SK-N-SH (cell line): ENCODE measurements at regions not wholly inside any gene's neighbourhood (a gene's known extent, or its start where the extent isn't known, plus 50 kb on each side); places are given as distances from the start of the nearest gene placed in this dataset.

ENCODE experiments used
- CTCF ChIA-PET: fragments of 300-600, 350-600 bp; formaldehyde crosslinking; extraction: SDS; loops from one replicate; lab custom pipeline; 2021; lab: Yijun Ruan, JAX
- POLR2A ChIA-PET: fragments of 350-600 bp; sonication (Branson Sonifier 250); formaldehyde crosslinking; extraction: SDS; loops from one replicate; lab custom pipeline; 2020; ENCODE audit warnings: antibody characterized with exemption, inconsistent platforms; lab: Yijun Ruan, JAX
- DNase-seq: peaks from one replicate; pipeline ENCODE4 v3.0.0; 2012
- H2AFZ ChIP-seq: fragments of 200-600 bp; sonication (generic); 2 replicates; pipeline ENCODE4 v1.8.1; 2016; ENCODE audit warnings: antibody characterized with exemption, mild to moderate bottlenecking, low read depth
- H3F3A ChIP-seq: fragments of 200-600 bp; sonication (generic); replicated peaks from 2 replicates; pipeline ENCODE3; 2016; ENCODE audit warnings: antibody characterized with exemption, mild to moderate bottlenecking; ENCODE audit not compliant: insufficient read depth
- H3K27ac ChIP-seq, 2 experiments: fragments of 200-500 bp in 1 of 2; fragments of 200-600 bp in 1 of 2; sonication (Bioruptor generic) in 1 of 2; sonication (generic), shearing (Covaris generic) in 1 of 2; 2 replicates each; pipeline versions ENCODE4 v1.5.1 to v1.6.1; 2014 to 2016; ENCODE audit warnings: low read depth in 2 of 2, inconsistent platforms in 1 of 2, low read length in 1 of 2, mild to moderate bottlenecking in 1 of 2, mixed read lengths in 1 of 2
- H3K27me3 ChIP-seq: fragments of 200-600 bp; sonication (generic), shearing (Covaris generic); 2 replicates; pipeline ENCODE4 v1.6.1; 2016; ENCODE audit warnings: mixed run types; ENCODE audit not compliant: insufficient read depth
- H3K36me3 ChIP-seq, 2 experiments: fragments of 200-500 bp in 1 of 2; fragments of 200-600 bp in 1 of 2; sonication (Bioruptor generic) in 1 of 2; sonication (generic) in 1 of 2; replicated peaks in 1 of 2; 2 replicates each; pipeline versions ENCODE3 to v1.5.1; 2014 to 2016; ENCODE audit warnings: low read length in 1 of 2, mild to moderate bottlenecking in 1 of 2; ENCODE audit not compliant: insufficient read depth in 2 of 2, control insufficient read depth in 1 of 2
- H3K4me1 ChIP-seq, 2 experiments: fragments of 200-500 bp in 1 of 2; fragments of 200-600 bp in 1 of 2; sonication (Bioruptor generic) in 1 of 2; sonication (generic), shearing (Covaris generic) in 1 of 2; 2 replicates each; pipeline versions ENCODE4 v1.5.1 to v1.6.1; 2014 to 2016; ENCODE audit warnings: low read depth in 1 of 2, low read length in 1 of 2, mixed run types in 1 of 2; ENCODE audit not compliant: insufficient read depth in 2 of 2, control insufficient read depth in 1 of 2
- H3K4me2 ChIP-seq: fragments of 200-600 bp; sonication (generic), shearing (Covaris generic); 2 replicates; pipeline ENCODE4 v1.6.1; 2017; ENCODE audit warnings: mixed run types
- H3K4me3 ChIP-seq, 2 experiments: fragments of 200-500 bp in 1 of 2; fragments of 200-600 bp in 1 of 2; sonication (Bioruptor generic) in 1 of 2; sonication (generic), shearing (Covaris generic) in 1 of 2; 2 replicates each; pipeline versions ENCODE4 v1.5.1 to v1.8.1; 2014 to 2016; ENCODE audit warnings: low read depth in 2 of 2, inconsistent platforms in 1 of 2, low read length in 1 of 2, mild to moderate bottlenecking in 1 of 2, mixed read lengths in 1 of 2, moderate library complexity in 1 of 2
- H3K79me2 ChIP-seq: fragments of 200-600 bp; sonication (generic); 2 replicates; pipeline ENCODE4 v1.8.1; 2017; ENCODE audit warnings: mild to moderate bottlenecking; ENCODE audit not compliant: insufficient read depth
- H3K9ac ChIP-seq: fragments of 200-600 bp; sonication (generic); 2 replicates; pipeline ENCODE4 v1.6.1; 2017; ENCODE audit warnings: mixed run types
- H3K9me2 ChIP-seq: fragments of 200-600 bp; sonication (generic); 2 replicates; pipeline ENCODE4 v1.6.1; 2017; ENCODE audit warnings: mixed run types
- H3K9me3 ChIP-seq: fragments of 200-600 bp; sonication (generic); 2 replicates; pipeline ENCODE4 v1.6.1; 2017; ENCODE audit warnings: mixed run types, mild to moderate bottlenecking, moderate library complexity
- H4K20me1 ChIP-seq: fragments of 200-600 bp; sonication (generic); 2 replicates; pipeline ENCODE4 v1.6.1; 2017; ENCODE audit warnings: mild to moderate bottlenecking, mixed run types; ENCODE audit not compliant: insufficient read depth
- EP300 ChIP-seq, 2 experiments: IDR thresholded peaks; 2 replicates each; pipeline versions ENCODE4 v1.4.0 to v1.6.1; 2012; ENCODE audit warnings: borderline replicate concordance in 1 of 2, low read depth in 1 of 2, low read length in 1 of 2
- GABPA ChIP-seq: IDR thresholded peaks from 2 replicates; pipeline ENCODE4 v1.4.0; 2012; ENCODE audit warnings: low read depth, mild to moderate bottlenecking
- GATA2 ChIP-seq: sonication (generic); formaldehyde crosslinking; IDR thresholded peaks from 2 replicates; pipeline ENCODE4 v1.5.0; 2020; ENCODE audit warnings: mild to moderate bottlenecking, missing genetic modification reagents
- IRF3 ChIP-seq: fragments of 150-350 bp; IDR thresholded peaks from 2 replicates; pipeline ENCODE4 v1.6.1; 2016; ENCODE audit warnings: mild to moderate bottlenecking, low read depth, low read length
- JUND ChIP-seq: IDR thresholded peaks from 2 replicates; pipeline ENCODE4 v1.4.0; 2012
- MEF2A ChIP-seq: IDR thresholded peaks from 2 replicates; pipeline ENCODE4 v1.4.0; 2012; ENCODE audit warnings: low read depth, borderline replicate concordance
- NFIC ChIP-seq: IDR thresholded peaks from 2 replicates; pipeline ENCODE4 v1.4.0; 2012; ENCODE audit warnings: borderline replicate concordance
- PBX3 ChIP-seq: IDR thresholded peaks from 2 replicates; pipeline ENCODE4; 2012
- POLR2AphosphoS5 ChIP-seq: IDR thresholded peaks from 2 replicates; pipeline ENCODE4 v1.6.1; 2012; ENCODE audit warnings: low read depth, low read length
- RXRA ChIP-seq: IDR thresholded peaks from 2 replicates; pipeline ENCODE4 v1.4.0; 2012; ENCODE audit warnings: low read depth, mild to moderate bottlenecking, borderline replicate concordance
- SIN3A ChIP-seq: IDR thresholded peaks from 2 replicates; pipeline ENCODE4 v1.6.1; 2012; ENCODE audit warnings: low read depth, mild to moderate bottlenecking, low read length, moderate library complexity, borderline replicate concordance
- TAF1 ChIP-seq: IDR thresholded peaks from 2 replicates; pipeline ENCODE4 v1.6.1; 2012; ENCODE audit warnings: low read depth, mild to moderate bottlenecking, low read length, moderate library complexity, borderline replicate concordance
- USF1 ChIP-seq: IDR thresholded peaks from 2 replicates; pipeline ENCODE4 v1.4.0; 2012; ENCODE audit warnings: low read depth, borderline replicate concordance
- YY1 ChIP-seq: IDR thresholded peaks from 2 replicates; pipeline ENCODE4 v1.4.0; 2012; ENCODE audit warnings: low read depth, mild to moderate bottlenecking
- WGBS: methylation state at CpG from one replicate; pipeline ENCODE4 v1.1.6; 2017; ENCODE audit warnings: low lambda C conversion rate; 5-methylcytosine and 5-hydroxymethylcytosine counted together
- TF ChIP-seq, protein P1 (sequence below): IDR thresholded peaks from 2 replicates; pipeline ENCODE4 v1.4.0; 2012; ENCODE audit warnings: low read depth, borderline replicate concordance
- TF ChIP-seq, protein P2 (sequence below): IDR thresholded peaks from 2 replicates; pipeline ENCODE4 v1.6.1; 2012; ENCODE audit warnings: mild to moderate bottlenecking, low read depth, low read length, moderate library complexity
- TF ChIP-seq, protein P3 (sequence below): IDR thresholded peaks from 2 replicates; pipeline ENCODE4 v1.4.0; 2012; ENCODE audit warnings: low read depth
- TF ChIP-seq, protein P4 (sequence below): fragments of 150-350 bp; IDR thresholded peaks from 2 replicates; pipeline ENCODE4 v1.6.1; 2017; ENCODE audit warnings: antibody characterized with exemption, low read length, low read depth, borderline replicate concordance

DNA sequence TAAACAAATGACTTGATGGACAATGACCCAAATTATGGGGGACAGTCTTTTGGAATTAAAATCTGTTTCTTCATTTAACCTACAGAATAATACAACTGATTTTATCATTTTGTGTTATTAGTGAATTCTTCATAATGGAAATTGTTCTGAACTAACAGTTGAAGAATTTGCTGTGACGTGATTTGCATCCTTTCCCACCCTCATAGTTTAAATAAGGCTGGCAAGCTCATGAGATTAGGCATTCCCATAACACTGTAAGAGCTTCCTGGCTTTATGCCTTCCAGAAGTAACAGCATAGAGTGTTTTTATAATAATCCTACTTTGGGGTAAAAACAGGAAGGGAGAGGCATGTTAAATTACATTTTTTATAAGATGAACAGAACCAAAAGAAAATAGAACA is 95.7 kb downstream of the ATP6V1G3 start (continued):
- TF ChIP-seq, protein P1, sequence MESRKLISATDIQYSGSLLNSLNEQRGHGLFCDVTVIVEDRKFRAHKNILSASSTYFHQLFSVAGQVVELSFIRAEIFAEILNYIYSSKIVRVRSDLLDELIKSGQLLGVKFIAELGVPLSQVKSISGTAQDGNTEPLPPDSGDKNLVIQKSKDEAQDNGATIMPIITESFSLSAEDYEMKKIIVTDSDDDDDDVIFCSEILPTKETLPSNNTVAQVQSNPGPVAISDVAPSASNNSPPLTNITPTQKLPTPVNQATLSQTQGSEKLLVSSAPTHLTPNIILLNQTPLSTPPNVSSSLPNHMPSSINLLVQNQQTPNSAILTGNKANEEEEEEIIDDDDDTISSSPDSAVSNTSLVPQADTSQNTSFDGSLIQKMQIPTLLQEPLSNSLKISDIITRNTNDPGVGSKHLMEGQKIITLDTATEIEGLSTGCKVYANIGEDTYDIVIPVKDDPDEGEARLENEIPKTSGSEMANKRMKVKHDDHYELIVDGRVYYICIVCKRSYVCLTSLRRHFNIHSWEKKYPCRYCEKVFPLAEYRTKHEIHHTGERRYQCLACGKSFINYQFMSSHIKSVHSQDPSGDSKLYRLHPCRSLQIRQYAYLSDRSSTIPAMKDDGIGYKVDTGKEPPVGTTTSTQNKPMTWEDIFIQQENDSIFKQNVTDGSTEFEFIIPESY, result no peak
- no peak for TF ChIP-seq EP300 (IDR thresholded peaks at IDR 0.05; ENCODE audit: borderline replicate concordance in 1 of 2, low read depth in 1 of 2, low read length in 1 of 2)
- no peak for TF ChIP-seq NFIC
- TF ChIP-seq RXRA, result no peak
- no peak for TF ChIP-seq SIN3A

- Histone ChIP-seq H3K9me2 (no peaks in the 10 kb centered on the region), H2AFZ (no peak overlapping the region; the same call in 1 of the 2 replicates), H3K4me1 (no peaks in the 10 kb centered on the region), H3K79me2 (no peaks in the 10 kb centered on the region), H3K4me3 (no peak overlapping the region), H3K27me3 (no peaks in the 10 kb centered on the region), H3K36me3 (peaks cover 0 to 4% of the 10 kb centered on the region in 2 experiments), H3K27ac (peak overlapping the region in 1 of 2 experiments; percentile 77; a peak in 2 of 4 replicates), H3K9ac (0 out of 2 replicates have a peak overlapping the region, but pooled peaks have one; percentile 6), H3K4me2 (peak overlapping the region; percentile 23; the same call in 1 of the 2 replicates), H3K9me3 (no peaks in the 10 kb centered on the region), H4K20me1 (no peaks in the 10 kb centered on the region), H3F3A (peaks cover 10% of the 10 kb centered on the region)
- WGBS, result 56% methylated on average over 5 of the region's 5 CpGs
- DNase-seq, result no peak
- ChIA-PET POLR2A (no interaction called here), CTCF (no interaction called here)
- no peak for TF ChIP-seq GATA2 (CRISPR knock-in tag)
- TF ChIP-seq TAF1, result no peak; the same call in 1 of the 2 replicates
- peak; percentile 91 for TF ChIP-seq JUND
- no peak for TF ChIP-seq IRF3
- no peak for TF ChIP-seq YY1
- TF ChIP-seq GABPA, result no peak
- TF ChIP-seq, protein P2, sequence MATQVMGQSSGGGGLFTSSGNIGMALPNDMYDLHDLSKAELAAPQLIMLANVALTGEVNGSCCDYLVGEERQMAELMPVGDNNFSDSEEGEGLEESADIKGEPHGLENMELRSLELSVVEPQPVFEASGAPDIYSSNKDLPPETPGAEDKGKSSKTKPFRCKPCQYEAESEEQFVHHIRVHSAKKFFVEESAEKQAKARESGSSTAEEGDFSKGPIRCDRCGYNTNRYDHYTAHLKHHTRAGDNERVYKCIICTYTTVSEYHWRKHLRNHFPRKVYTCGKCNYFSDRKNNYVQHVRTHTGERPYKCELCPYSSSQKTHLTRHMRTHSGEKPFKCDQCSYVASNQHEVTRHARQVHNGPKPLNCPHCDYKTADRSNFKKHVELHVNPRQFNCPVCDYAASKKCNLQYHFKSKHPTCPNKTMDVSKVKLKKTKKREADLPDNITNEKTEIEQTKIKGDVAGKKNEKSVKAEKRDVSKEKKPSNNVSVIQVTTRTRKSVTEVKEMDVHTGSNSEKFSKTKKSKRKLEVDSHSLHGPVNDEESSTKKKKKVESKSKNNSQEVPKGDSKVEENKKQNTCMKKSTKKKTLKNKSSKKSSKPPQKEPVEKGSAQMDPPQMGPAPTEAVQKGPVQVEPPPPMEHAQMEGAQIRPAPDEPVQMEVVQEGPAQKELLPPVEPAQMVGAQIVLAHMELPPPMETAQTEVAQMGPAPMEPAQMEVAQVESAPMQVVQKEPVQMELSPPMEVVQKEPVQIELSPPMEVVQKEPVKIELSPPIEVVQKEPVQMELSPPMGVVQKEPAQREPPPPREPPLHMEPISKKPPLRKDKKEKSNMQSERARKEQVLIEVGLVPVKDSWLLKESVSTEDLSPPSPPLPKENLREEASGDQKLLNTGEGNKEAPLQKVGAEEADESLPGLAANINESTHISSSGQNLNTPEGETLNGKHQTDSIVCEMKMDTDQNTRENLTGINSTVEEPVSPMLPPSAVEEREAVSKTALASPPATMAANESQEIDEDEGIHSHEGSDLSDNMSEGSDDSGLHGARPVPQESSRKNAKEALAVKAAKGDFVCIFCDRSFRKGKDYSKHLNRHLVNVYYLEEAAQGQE, result 0 out of 2 replicates have a peak, but pooled peaks have one; percentile 19
- TF ChIP-seq, protein P3, sequence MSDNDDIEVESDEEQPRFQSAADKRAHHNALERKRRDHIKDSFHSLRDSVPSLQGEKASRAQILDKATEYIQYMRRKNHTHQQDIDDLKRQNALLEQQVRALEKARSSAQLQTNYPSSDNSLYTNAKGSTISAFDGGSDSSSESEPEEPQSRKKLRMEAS, result 0 out of 2 replicates have a peak, but pooled peaks have one; percentile 25
- no peak for TF ChIP-seq USF1
- peak; percentile 93 for TF ChIP-seq PBX3
- TF ChIP-seq, protein P4, sequence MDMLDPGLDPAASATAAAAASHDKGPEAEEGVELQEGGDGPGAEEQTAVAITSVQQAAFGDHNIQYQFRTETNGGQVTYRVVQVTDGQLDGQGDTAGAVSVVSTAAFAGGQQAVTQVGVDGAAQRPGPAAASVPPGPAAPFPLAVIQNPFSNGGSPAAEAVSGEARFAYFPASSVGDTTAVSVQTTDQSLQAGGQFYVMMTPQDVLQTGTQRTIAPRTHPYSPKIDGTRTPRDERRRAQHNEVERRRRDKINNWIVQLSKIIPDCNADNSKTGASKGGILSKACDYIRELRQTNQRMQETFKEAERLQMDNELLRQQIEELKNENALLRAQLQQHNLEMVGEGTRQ, result no peak
- peak in 1 of 2 experiments; percentile 82; a peak in 1 of 4 replicates for TF ChIP-seq EP300 (IDR thresholded peaks at IDR 0.05; ENCODE audit: borderline replicate concordance in 1 of 2, low read depth in 1 of 2, low read length in 1 of 2)
- peak; percentile 52; the same call in 1 of the 2 replicates for TF ChIP-seq POLR2AphosphoS5
- peak; percentile 71 for TF ChIP-seq MEF2A
- peak; percentile 61 for TF ChIP-seq NFIC
Measured at GRCh38 chr1:198443365-198444233, 96.9 kb downstream of the ATP6V1G3 start.
